ENCODE measurements at regions not wholly inside any gene's neighbourhood (a gene's known extent, or its start where the extent isn't known, plus 50 kb on each side); places are given as distances from the start of the nearest gene placed in this dataset.
A peak's percentile ranks its signal among the peaks of the same experiment; 100 is the strongest.
"Not testable (repeated sequence)": the region's sequence is repeated elsewhere in the genome, so short reads cannot be mapped to it uniquely, and the experiment has no call there.

GRCh38 chr19:27805848-27806247 is 1407.1 kb downstream of the UQCRFS1 start (continued):
- no peak for TF ChIP-seq USF1 (CRISPR knock-in tag; IDR thresholded peaks at IDR 0.05)

GRCh38 chr19:27802293-27802692 is 1410.7 kb downstream of the UQCRFS1 start:
- CTCF ChIA-PET: interaction anchor here (1.1 kb wide), 1 partner anchor 26 kb away, joined by 3 read pairs; no protein-coding TSS in a partner anchor
- H3K4me1 Mint-ChIP-seq; H3K4me3 Mint-ChIP-seq; ATAC-seq; POLR2A ChIA-PET; H3K27me3 Mint-ChIP-seq (ENCODE audit: low read depth); H3K27ac Mint-ChIP-seq: not testable (repeated sequence)
- Mint-ChIP-seq H3K9me3 (peaks cover 63% of the 10 kb centered on the region), H3K36me3 (peaks cover 65% of the 10 kb centered on the region)
- peak; percentile 57 for DNase-seq (ENCODE audit: low spot score)

- H3K27ac Mint-ChIP-seq: no peak overlapping the region
- H3K27me3 Mint-ChIP-seq (ENCODE audit: low read depth): no peaks in the 10 kb centered on the region
- peaks cover 52% of the 10 kb centered on the region for H3K36me3 Mint-ChIP-seq
- ChIA-PET CTCF (no interaction called here), POLR2A (no interaction called here)
- peaks cover 2% of the 10 kb centered on the region for H3K4me1 Mint-ChIP-seq
- no peak for ATAC-seq
- peaks cover 44% of the 10 kb centered on the region for H3K9me3 Mint-ChIP-seq
- H3K4me3 Mint-ChIP-seq: no peak overlapping the region
- no peak for DNase-seq (ENCODE audit: low spot score)
- no peak for TF ChIP-seq E2F1 (CRISPR knock-in tag; IDR thresholded peaks at IDR 0.05)
- no peak for TF ChIP-seq ESRRA (CRISPR knock-in tag; IDR thresholded peaks at IDR 0.05; ENCODE audit: borderline replicate concordance)
- TF ChIP-seq CBFB (CRISPR knock-in tag; IDR thresholded peaks at IDR 0.05; ENCODE audit: low read depth): no peak
- no peak for TF ChIP-seq NFATC4 (CRISPR knock-in tag; IDR thresholded peaks at IDR 0.05)
- TF ChIP-seq ZNF232 (CRISPR knock-in tag; IDR thresholded peaks at IDR 0.05): no peak
- TF ChIP-seq ZNF512 (CRISPR knock-in tag; IDR thresholded peaks at IDR 0.05; ENCODE audit: borderline replicate concordance): no peak
- TF ChIP-seq CREM (CRISPR knock-in tag; IDR thresholded peaks at IDR 0.05): no peak
- no peak for TF ChIP-seq HMGXB4 (CRISPR knock-in tag; IDR thresholded peaks at IDR 0.05)
- no peak for TF ChIP-seq JAZF1 (CRISPR knock-in tag; IDR thresholded peaks at IDR 0.05)
- no peak for TF ChIP-seq ZMAT4 (CRISPR knock-in tag; IDR thresholded peaks at IDR 0.05)
- no peak for TF ChIP-seq ATF3 (CRISPR knock-in tag; conservative IDR thresholded peaks at IDR 0.05)
- no peak for TF ChIP-seq USF1 (CRISPR knock-in tag; IDR thresholded peaks at IDR 0.05)
- TF ChIP-seq STAT6 (CRISPR knock-in tag; conservative IDR thresholded peaks at IDR 0.05; ENCODE audit: low read depth): no peak
- no peak for TF ChIP-seq ARID4B (CRISPR knock-in tag; IDR thresholded peaks at IDR 0.05; ENCODE audit: borderline replicate concordance)
- TF ChIP-seq TEAD1 (CRISPR knock-in tag; IDR thresholded peaks at IDR 0.05): no peak
- no peak for TF ChIP-seq IRF1 (CRISPR knock-in tag; IDR thresholded peaks at IDR 0.05)
- TF ChIP-seq HMGA2 (CRISPR knock-in tag; IDR thresholded peaks at IDR 0.05): no peak
Measured at GRCh38 chr19:27796540-27796939, 1416.4 kb downstream of the UQCRFS1 start.

Measured in WTC11 (cell line).